ENCODE measurements at regions not wholly inside any gene's neighbourhood (a gene's known extent, or its start where the extent isn't known, plus 50 kb on each side); places are given as distances from the start of the nearest gene placed in this dataset.
A peak's percentile ranks its signal among the peaks of the same experiment; 100 is the strongest.

DNA sequence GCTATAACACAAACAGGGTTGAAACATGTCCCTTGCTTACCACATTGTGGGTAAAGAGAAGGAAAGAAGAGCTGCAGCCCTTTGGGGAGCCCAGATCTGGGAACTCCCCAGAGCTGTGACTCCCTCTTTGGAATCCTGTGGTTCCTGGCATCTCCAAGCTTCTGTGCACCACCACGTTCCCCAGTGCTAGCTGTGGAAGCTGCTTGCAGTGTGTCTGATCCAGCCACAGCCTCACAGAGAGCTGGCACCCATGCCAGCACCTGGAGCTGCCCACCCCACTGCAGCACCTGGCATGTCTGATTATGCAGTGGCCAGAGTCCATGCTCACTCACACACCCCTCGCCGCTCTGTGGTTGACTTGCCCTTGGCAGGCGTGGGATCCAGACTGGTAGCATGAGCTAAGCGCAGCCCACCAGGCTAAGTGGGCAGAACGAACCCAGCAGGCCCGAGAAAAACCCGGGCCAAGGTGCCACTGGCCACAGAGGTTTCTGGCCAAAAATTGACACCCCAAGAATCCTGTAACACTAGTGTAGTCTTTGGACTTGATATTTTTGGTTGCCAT, 252.6 kb upstream of the KCNJ16 start:
- ATAC-seq = no peak
- intact Hi-C loops (cut with DNase I; ENCODE audit: low total_unique reads) = no loop called here
- TF ChIP-seq, protein P1, sequence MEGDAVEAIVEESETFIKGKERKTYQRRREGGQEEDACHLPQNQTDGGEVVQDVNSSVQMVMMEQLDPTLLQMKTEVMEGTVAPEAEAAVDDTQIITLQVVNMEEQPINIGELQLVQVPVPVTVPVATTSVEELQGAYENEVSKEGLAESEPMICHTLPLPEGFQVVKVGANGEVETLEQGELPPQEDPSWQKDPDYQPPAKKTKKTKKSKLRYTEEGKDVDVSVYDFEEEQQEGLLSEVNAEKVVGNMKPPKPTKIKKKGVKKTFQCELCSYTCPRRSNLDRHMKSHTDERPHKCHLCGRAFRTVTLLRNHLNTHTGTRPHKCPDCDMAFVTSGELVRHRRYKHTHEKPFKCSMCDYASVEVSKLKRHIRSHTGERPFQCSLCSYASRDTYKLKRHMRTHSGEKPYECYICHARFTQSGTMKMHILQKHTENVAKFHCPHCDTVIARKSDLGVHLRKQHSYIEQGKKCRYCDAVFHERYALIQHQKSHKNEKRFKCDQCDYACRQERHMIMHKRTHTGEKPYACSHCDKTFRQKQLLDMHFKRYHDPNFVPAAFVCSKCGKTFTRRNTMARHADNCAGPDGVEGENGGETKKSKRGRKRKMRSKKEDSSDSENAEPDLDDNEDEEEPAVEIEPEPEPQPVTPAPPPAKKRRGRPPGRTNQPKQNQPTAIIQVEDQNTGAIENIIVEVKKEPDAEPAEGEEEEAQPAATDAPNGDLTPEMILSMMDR (IDR thresholded peaks at IDR 0.05 in 4 of 5, conservative IDR thresholded peaks at IDR 0.05 in 1 of 5) = no peak
- TF ChIP-seq POLR2A (IDR thresholded peaks at IDR 0.05) = no peak

GRCh38 chr17:69828087-69828486, 246.9 kb upstream of the KCNJ16 start:
- peak; percentile 14 to 34 for DNase-seq
- intact Hi-C loops (cut with DNase I; ENCODE audit: low total_unique reads) = no loop called here

More for the DNA sequence above, 252.6 kb upstream of the KCNJ16 start:
- Histone ChIP-seq H3K4me1 (no peaks in the 10 kb centered on the region), H3K27me3 (no peaks in the 10 kb centered on the region), H3K27ac (no peak overlapping the region), H3K4me3 (no peak overlapping the region), H3K9me3 (peaks cover 0 to 4% (median 0%) of the 10 kb centered on the region in 3 donors), H3K36me3 (no peaks in the 10 kb centered on the region)
- DNase-seq = no peak
- in situ Hi-C loops (cut with MboI; ENCODE audit: low sequenced_read_pairs in 4 of 4) = no loop called here

GRCh38 chr17:69834494-69834893, 240.5 kb upstream of the KCNJ16 start:
- no peak for TF ChIP-seq POLR2A (IDR thresholded peaks at IDR 0.05)
- TF ChIP-seq, protein P1 (IDR thresholded peaks at IDR 0.05 in 4 of 5, conservative IDR thresholded peaks at IDR 0.05 in 1 of 5) = no peak
- Histone ChIP-seq H3K27me3 (no peaks in the 10 kb centered on the region), H3K4me3 (no peak overlapping the region), H3K4me1 (no peaks in the 10 kb centered on the region), H3K27ac (no peak overlapping the region), H3K36me3 (no peaks in the 10 kb centered on the region), H3K9me3 (peaks cover 0 to 11% (median 0%) of the 10 kb centered on the region in 3 donors)
- DNase-seq (no peak), ATAC-seq (peak in 1 of 2 donors; percentile 36)
- in situ Hi-C loops (cut with MboI; ENCODE audit: low sequenced_read_pairs in 4 of 4) = no loop called here
- intact Hi-C loops (cut with DNase I; ENCODE audit: low total_unique reads) = no loop called here

More at GRCh38 chr17:69828087-69828486, 246.9 kb upstream of the KCNJ16 start:
- peaks cover 0 to 4% (median 0%) of the 10 kb centered on the region in 3 donors for H3K9me3 ChIP-seq
- no peak for TF ChIP-seq POLR2A (IDR thresholded peaks at IDR 0.05)
- TF ChIP-seq, protein P1 (IDR thresholded peaks at IDR 0.05 in 4 of 5, conservative IDR thresholded peaks at IDR 0.05 in 1 of 5) = no peak
- no peaks in the 10 kb centered on the region for H3K27me3 ChIP-seq
- H3K4me1 ChIP-seq = peaks cover 8 to 12% of the 10 kb centered on the region in 2 donors
- peak overlapping the region in 1 of 4 donors; percentile 20 for H3K27ac ChIP-seq
- H3K4me3 ChIP-seq = peak overlapping the region in 2 of 4 donors; percentile 14 to 21
- no peaks in the 10 kb centered on the region for H3K36me3 ChIP-seq
- peak; percentile 86 to 92 for ATAC-seq
- in situ Hi-C loops (cut with MboI; ENCODE audit: low sequenced_read_pairs in 4 of 4) = no loop called here

DNA sequence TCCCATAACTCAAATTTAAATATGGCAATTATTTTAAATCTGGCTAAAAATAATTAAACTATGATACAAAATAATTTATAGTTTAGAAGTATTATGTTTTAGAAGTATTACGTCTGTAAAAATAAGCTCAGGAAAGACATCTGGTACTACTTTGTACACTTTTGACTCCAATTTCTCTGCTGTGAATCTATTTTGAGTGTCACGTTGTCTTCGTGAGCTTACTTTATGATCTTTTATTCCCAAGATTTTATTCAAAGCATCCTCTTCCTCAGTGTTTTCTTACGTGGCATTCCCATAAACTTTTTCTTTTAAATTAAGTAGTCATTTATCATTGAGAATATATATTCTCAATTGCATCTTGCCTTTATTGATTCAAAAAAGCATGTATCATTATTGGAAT, 223.3 kb upstream of the KCNJ16 start:
- Histone ChIP-seq H3K4me1 (peaks cover 13 to 17% of the 10 kb centered on the region in 2 donors), H3K27ac (no peak overlapping the region), H3K27me3 (no peaks in the 10 kb centered on the region), H3K36me3 (no peaks in the 10 kb centered on the region), H3K4me3 (no peak overlapping the region), H3K9me3 (no peaks in the 10 kb centered on the region)
- TF ChIP-seq, protein P1 (IDR thresholded peaks at IDR 0.05 in 4 of 5, conservative IDR thresholded peaks at IDR 0.05 in 1 of 5) = no peak
- no peak for TF ChIP-seq POLR2A (IDR thresholded peaks at IDR 0.05)
- ATAC-seq = no peak
- intact Hi-C loops (cut with DNase I; ENCODE audit: low total_unique reads) = no loop called here
- in situ Hi-C loops (cut with MboI; ENCODE audit: low sequenced_read_pairs in 4 of 4) = no loop called here
- DNase-seq = no peak
